TTC549 (cell line): ENCODE measurements at regions not wholly inside any gene's neighbourhood (a gene's known extent, or its start where the extent isn't known, plus 50 kb on each side); places are given as distances from the start of the nearest gene placed in this dataset.

ENCODE experiments used
- FAIRE-seq: peaks from 2 replicates; lab custom pipeline; 2012; peaks lifted over from hg19 to GRCh38; lab: Jason Lieb, UNC

GRCh38 chr12:90071996-90072395 lies 363.4 kb upstream of the ATP2B1 start:
- FAIRE-seq, result no peak

DNA sequence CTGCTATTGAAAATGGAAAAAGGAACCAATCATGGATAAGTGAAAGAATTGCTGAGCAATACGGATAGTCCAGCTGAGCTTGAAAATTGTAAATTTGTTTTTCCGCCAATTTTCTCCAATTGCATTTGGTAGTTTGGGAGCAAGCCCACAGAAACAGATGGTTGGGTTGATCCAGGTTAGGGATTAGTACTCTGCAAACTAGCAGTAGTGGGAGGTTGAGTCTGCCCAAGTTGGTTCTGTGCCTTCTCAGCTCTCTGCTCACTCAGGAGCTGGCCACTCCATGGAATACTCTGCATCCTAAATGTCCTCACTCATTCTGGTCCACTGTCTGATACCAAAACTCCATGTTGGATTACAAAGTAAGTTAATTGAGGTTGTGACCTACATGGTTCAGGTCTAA lies 361.1 kb upstream of the ATP2B1 start:
- FAIRE-seq, result no peak

- no peak for FAIRE-seq
Measured at GRCh38 chr12:90067791-90068190, 359.2 kb upstream of the ATP2B1 start.

DNA sequence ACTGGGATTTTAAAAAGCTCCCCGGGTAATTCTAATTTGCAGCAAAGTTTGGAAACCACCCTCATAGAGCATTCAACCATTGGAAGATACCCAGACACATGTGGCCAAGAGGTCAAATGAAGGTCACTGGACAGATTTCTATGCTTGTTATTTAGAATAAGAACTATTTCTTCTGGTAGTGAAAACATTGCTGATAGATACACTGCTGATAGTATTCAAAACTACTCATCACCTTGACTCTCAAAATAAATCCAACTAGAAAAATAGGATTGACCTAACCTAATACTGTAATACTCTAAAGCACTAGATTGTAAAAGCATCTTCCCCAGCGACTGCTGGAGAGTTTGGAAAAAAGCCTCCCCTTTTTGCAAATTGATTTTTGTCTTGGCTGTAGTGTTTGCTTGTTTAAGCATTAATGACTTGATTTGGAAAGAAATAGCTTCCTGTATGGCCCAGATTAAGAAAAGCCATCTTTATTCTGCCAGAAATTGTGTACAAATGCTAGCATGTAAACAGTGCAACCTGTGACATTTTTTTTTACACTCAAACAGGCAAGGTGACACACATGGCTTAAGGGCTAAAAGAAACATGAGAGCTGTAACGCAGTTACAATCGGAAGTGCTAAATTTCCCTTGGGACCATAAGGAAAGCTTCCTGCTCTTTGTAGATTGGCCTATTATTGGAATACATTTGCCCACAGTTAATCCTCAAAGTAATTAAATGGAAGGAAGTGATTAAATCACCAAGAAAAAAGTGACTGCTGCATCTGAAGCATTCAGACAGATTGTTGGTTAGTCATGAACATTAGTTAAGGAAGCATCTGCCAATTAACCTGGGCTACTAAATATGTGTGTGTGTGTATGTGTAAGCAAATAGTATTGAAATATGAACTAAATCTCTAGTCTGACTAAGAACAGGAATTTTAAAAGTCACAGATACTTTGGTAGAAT lies 356.5 kb upstream of the ATP2B1 start:
- FAIRE-seq, result no peak

- FAIRE-seq, result no peak
Measured at GRCh38 chr12:90062799-90063198, 354.2 kb upstream of the ATP2B1 start.

DNA sequence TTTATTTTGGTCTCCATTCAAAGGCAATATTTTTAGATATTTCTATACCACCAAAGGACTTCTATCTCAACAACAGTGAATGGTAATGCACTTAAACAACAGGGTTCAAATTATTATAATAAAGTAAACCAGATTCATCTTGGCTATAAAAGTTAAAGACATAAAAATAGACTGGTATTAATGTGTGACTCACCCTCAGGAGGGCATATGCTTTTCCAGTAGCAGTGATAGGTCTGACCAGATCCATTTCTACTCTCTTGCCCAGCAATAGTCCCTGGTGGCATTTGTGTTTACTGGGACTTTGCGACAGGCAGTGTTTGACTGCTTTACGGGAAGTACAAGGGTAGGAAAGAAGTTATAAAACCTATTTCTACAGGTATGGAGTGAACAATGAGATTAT lies 353.2 kb upstream of the ATP2B1 start:
- no peak for FAIRE-seq

DNA sequence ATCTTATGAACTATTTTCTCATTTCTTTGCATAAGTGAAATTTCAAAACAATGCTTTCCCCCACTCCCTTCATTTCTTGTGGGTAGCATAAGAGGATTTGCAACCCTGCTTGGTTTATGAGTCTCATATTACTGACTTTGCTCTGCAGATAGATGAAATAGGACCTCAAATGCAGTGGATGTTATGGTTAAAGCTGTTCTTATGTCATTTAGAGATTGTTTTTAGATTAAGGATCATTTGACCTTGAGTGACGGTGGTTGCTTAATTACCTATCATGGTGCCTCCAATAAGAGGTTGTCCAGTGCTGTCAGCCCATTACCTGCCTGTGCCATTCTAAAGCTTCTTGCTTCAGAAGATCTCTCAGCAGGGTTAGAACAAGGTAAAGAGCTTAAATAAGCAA lies 351.4 kb upstream of the ATP2B1 start:
- no peak for FAIRE-seq

GRCh38 chr12:90058704-90059103 lies 350.1 kb upstream of the ATP2B1 start:
- FAIRE-seq, result no peak

DNA sequence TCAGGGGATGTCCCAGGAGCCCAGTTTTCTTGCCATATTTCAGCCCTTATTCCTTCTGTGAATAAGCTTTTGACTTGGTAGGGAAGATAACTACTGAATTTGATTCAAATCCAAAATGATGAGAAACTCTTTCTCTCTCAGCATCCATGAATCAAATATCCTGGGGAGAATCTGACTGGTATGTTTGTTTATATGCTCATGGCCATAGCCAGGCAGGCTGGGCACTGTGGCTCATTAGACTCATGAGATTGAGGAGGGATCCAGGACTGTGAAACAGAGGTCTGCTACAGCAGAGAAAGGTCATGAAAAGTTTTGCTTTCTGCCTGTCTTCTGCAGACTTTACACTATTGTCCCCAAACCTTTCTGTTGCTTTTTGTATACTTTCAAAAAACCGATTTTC lies 346.4 kb upstream of the ATP2B1 start:
- FAIRE-seq, result no peak

- no peak for FAIRE-seq
Measured at GRCh38 chr12:90048918-90049317, 340.3 kb upstream of the ATP2B1 start.

- no peak for FAIRE-seq
Measured at GRCh38 chr12:90045559-90045958, 336.9 kb upstream of the ATP2B1 start.

DNA sequence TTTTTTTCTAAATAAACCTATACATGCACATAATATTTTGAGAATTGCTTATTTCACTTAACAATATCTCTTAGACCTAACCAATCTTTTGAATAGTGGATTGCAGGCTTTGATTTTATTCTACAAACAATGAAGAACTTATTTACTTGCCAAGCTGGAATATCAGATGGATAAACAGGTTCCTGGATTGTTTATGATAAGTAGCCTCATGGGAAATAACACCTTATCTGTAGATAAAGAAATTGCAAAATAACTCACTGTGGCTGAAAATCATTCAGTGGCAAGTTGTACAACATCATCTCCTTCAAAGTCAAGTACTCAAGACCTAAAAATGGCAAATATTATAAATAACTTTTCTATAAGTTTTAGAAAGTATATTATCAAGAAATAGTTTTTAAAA lies 335.4 kb upstream of the ATP2B1 start:
- FAIRE-seq, result no peak

GRCh38 chr12:90042920-90043641 lies 334.4 kb upstream of the ATP2B1 start:
- no peak for FAIRE-seq

- FAIRE-seq, result no peak
Measured at GRCh38 chr12:90038289-90038688, 329.7 kb upstream of the ATP2B1 start.

- FAIRE-seq, result no peak
Measured at GRCh38 chr12:90037740-90038139, 329.1 kb upstream of the ATP2B1 start.

GRCh38 chr12:90036637-90037036 lies 328.0 kb upstream of the ATP2B1 start:
- no peak for FAIRE-seq

DNA sequence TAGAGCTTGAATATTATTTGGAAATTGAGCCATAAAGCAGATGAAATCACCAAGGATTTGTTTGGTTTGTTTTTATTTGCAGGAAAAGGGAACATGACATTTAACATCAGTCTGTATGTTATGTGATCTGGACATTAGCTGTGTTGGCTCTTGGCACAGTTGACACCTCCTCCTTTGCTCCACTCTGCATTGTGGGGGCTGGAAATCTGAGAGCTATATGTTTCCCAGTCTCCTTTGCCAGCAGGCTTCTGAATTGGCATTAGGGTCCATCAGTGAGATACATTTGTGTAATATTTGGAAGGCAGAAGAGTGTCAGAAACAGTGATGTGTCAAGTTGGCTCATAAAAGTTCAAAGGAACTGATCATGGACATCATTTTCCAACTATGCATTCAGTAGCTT lies 322.1 kb upstream of the ATP2B1 start:
- no peak for FAIRE-seq

GRCh38 chr12:90029317-90029716 lies 320.7 kb upstream of the ATP2B1 start:
- no peak for FAIRE-seq

- FAIRE-seq, result no peak
Measured at GRCh38 chr12:90028635-90029051, 320.0 kb upstream of the ATP2B1 start.

DNA sequence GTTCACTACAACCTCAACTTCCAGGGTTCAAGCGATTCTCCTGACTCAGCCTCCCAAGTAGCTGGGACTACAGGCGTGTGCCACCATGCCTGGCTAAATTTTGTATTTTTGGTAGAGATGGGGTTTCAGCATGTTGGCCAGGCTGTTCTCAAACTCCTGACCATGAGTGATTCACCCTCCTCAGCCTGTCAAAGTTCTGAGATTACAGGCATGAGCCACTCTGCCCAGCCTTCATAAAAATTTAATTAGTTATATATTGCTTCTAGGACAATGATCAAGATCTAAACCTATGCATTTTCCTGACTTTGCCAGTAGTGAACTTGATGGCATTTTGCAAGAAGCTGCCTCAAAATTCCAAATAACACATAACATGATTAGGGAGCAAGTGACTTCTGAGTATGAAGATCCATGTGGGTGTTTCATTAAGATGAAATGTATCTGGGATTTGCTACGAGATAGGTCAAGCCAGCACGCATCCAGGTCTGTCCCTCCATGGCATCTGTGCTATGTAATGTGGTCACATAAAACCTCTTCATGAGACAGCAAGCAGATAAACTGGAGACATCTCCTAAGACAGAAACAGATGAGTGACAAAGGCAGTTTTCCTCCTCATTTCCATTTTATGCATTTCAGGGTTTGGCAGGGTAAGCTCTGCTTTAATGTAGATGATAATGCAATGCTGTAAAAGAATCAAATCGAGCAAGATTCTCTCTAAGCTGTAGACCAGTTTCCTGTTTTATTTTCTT lies 319.4 kb upstream of the ATP2B1 start:
- no peak for FAIRE-seq

GRCh38 chr12:90027041-90027440 lies 318.4 kb upstream of the ATP2B1 start:
- FAIRE-seq, result no peak

DNA sequence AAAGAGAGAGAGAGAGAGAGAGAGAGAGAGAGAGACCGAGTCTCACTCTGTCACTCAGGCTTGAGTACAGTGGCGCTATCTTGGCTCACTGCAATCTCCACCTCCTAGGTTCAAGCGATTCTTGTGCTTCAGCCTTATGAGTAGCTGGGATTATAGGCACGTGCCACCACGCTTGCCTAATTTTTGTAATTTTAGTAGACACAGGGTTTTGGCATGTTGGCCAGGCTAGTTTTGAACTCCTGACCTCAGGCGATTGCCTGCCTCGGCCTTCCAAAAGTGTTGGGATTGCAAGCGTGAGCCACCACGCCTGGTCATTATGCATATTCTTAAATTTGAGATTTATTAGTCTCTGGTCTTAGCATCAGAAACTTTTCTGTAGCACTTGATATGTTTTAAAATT lies 317.9 kb upstream of the ATP2B1 start:
- no peak for FAIRE-seq

DNA sequence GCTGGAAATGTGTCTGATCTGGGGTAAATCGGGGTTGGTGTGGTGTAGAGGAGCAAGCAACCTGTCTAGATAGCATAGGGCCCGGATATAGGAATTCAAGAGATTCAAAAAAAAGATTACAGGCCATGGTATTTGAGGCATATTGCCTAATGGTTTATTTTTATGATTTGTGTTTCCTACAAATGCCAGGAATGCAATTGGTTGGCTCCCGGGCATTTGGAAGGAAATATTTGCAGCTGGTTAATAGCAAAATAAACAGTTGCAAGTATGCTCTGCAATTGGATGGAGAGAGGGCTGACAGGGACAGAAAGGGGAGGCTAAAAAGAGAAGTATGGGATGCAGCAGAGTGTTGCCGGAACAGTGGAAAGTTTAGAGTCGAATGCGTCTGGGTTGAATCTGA lies 315.6 kb upstream of the ATP2B1 start:
- FAIRE-seq, result no peak
